WTC11 (cell line): ENCODE measurements at regions not wholly inside any gene's neighbourhood (a gene's known extent, or its start where the extent isn't known, plus 50 kb on each side); places are given as distances from the start of the nearest gene placed in this dataset.

ENCODE experiments used
- ATF2 ChIP-seq: sonication (generic); formaldehyde crosslinking; IDR thresholded peaks from 2 replicates; pipeline ENCODE4 v1.8.1; 2022; ENCODE audit warnings: low read depth, missing genetic modification reagents, borderline replicate concordance
- ETV6 ChIP-seq: sonication (generic); formaldehyde crosslinking; IDR thresholded peaks from 2 replicates; pipeline ENCODE4 v1.8.1; 2022; ENCODE audit warnings: mild to moderate bottlenecking, missing genetic modification reagents
- MXD4 ChIP-seq: fragments of 250-450 bp; sonication (Bioruptor Pico); IDR thresholded peaks from 2 replicates; pipeline ENCODE4 v1.8.0; 2021; ENCODE audit warnings: mild to moderate bottlenecking, moderate library complexity, borderline replicate concordance
- ZBTB21 ChIP-seq: sonication (generic); formaldehyde crosslinking; IDR thresholded peaks from 2 replicates; pipeline ENCODE4 v1.8.1; 2023; ENCODE audit warnings: mild to moderate bottlenecking, missing genetic modification reagents, borderline replicate concordance
- TF ChIP-seq, protein P1 (sequence below): fragments of 200-600 bp; IDR thresholded peaks from 2 replicates; pipeline ENCODE4 v1.8.0; 2022; ENCODE audit warnings: antibody characterized with exemption
- TF ChIP-seq, protein P2 (sequence below): sonication (generic); formaldehyde crosslinking; IDR thresholded peaks from 2 replicates; pipeline ENCODE4 v1.8.0; 2023; ENCODE audit warnings: missing genetic modification reagents, mild to moderate bottlenecking, borderline replicate concordance

- TF ChIP-seq, protein P1, sequence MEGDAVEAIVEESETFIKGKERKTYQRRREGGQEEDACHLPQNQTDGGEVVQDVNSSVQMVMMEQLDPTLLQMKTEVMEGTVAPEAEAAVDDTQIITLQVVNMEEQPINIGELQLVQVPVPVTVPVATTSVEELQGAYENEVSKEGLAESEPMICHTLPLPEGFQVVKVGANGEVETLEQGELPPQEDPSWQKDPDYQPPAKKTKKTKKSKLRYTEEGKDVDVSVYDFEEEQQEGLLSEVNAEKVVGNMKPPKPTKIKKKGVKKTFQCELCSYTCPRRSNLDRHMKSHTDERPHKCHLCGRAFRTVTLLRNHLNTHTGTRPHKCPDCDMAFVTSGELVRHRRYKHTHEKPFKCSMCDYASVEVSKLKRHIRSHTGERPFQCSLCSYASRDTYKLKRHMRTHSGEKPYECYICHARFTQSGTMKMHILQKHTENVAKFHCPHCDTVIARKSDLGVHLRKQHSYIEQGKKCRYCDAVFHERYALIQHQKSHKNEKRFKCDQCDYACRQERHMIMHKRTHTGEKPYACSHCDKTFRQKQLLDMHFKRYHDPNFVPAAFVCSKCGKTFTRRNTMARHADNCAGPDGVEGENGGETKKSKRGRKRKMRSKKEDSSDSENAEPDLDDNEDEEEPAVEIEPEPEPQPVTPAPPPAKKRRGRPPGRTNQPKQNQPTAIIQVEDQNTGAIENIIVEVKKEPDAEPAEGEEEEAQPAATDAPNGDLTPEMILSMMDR = no peak
- TF ChIP-seq ZBTB21 (CRISPR knock-in tag) (no peak), ATF2 (no peak), ETV6 (CRISPR knock-in tag) (no peak), MXD4 (CRISPR knock-in tag) (no peak)
- TF ChIP-seq, protein P2, sequence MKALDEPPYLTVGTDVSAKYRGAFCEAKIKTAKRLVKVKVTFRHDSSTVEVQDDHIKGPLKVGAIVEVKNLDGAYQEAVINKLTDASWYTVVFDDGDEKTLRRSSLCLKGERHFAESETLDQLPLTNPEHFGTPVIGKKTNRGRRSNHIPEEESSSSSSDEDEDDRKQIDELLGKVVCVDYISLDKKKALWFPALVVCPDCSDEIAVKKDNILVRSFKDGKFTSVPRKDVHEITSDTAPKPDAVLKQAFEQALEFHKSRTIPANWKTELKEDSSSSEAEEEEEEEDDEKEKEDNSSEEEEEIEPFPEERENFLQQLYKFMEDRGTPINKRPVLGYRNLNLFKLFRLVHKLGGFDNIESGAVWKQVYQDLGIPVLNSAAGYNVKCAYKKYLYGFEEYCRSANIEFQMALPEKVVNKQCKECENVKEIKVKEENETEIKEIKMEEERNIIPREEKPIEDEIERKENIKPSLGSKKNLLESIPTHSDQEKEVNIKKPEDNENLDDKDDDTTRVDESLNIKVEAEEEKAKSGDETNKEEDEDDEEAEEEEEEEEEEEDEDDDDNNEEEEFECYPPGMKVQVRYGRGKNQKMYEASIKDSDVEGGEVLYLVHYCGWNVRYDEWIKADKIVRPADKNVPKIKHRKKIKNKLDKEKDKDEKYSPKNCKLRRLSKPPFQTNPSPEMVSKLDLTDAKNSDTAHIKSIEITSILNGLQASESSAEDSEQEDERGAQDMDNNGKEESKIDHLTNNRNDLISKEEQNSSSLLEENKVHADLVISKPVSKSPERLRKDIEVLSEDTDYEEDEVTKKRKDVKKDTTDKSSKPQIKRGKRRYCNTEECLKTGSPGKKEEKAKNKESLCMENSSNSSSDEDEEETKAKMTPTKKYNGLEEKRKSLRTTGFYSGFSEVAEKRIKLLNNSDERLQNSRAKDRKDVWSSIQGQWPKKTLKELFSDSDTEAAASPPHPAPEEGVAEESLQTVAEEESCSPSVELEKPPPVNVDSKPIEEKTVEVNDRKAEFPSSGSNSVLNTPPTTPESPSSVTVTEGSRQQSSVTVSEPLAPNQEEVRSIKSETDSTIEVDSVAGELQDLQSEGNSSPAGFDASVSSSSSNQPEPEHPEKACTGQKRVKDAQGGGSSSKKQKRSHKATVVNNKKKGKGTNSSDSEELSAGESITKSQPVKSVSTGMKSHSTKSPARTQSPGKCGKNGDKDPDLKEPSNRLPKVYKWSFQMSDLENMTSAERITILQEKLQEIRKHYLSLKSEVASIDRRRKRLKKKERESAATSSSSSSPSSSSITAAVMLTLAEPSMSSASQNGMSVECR (CRISPR knock-in tag) = no peak
Measured at GRCh38 chr5:2227433-2227832, 344.7 kb upstream of the IRX4 start.
